Tibial nerve (tissue), 4 donors: ENCODE measurements at regions not wholly inside any gene's neighbourhood (a gene's known extent, or its start where the extent isn't known, plus 50 kb on each side); places are given as distances from the start of the nearest gene placed in this dataset.

Source experiments
- CTCF ChIP-seq, 5 experiments: fragments of 200-600 bp in 3 of 5; fragments of 450-650 bp in 2 of 5; sonication (generic) in 3 of 5; IDR thresholded peaks; one replicate each; pipeline ENCODE4 v1.5.1; 2016 to 2019; ENCODE audit warnings: antibody characterized with exemption in 5 of 5, mild to moderate bottlenecking in 3 of 5, moderate library complexity in 2 of 5
- EP300 ChIP-seq, 2 donors: sonication (generic); formaldehyde crosslinking; IDR thresholded peaks; one replicate each; pipeline ENCODE4 v1.6.1; 2017; ENCODE audit warnings: antibody characterized with exemption in 2 of 2, mild to moderate bottlenecking in 1 of 2
- POLR2A ChIP-seq, 2 donors: fragments of 450-650 bp; IDR thresholded peaks; one replicate each; pipeline ENCODE4 v1.6.1; 2017; ENCODE audit warnings: antibody characterized with exemption in 2 of 2, mild to moderate bottlenecking in 2 of 2, moderate library complexity in 2 of 2

- TF ChIP-seq CTCF (IDR thresholded peaks at IDR 0.05) (no peak), POLR2A (IDR thresholded peaks at IDR 0.05) (no peak), EP300 (IDR thresholded peaks at IDR 0.05) (no peak)
These were observed 148.1 kb downstream of the PPARGC1A start for GRCh38 chr4:23741681-23742191.
